SK-N-SH (cell line): ENCODE measurements at regions not wholly inside any gene's neighbourhood (a gene's known extent, or its start where the extent isn't known, plus 50 kb on each side); places are given as distances from the start of the nearest gene placed in this dataset.

Experiments used
- CTCF ChIA-PET: fragments of 300-600, 350-600 bp; formaldehyde crosslinking; extraction: SDS; loops from one replicate; lab custom pipeline; 2021; lab: Yijun Ruan, JAX
- POLR2A ChIA-PET: fragments of 350-600 bp; sonication (Branson Sonifier 250); formaldehyde crosslinking; extraction: SDS; loops from one replicate; lab custom pipeline; 2020; ENCODE audit warnings: antibody characterized with exemption, inconsistent platforms; lab: Yijun Ruan, JAX
- DNase-seq: peaks from one replicate; pipeline ENCODE4 v3.0.0; 2012
- H2AFZ ChIP-seq: fragments of 200-600 bp; sonication (generic); 2 replicates; pipeline ENCODE4 v1.8.1; 2016; ENCODE audit warnings: antibody characterized with exemption, mild to moderate bottlenecking, low read depth
- H3F3A ChIP-seq: fragments of 200-600 bp; sonication (generic); replicated peaks from 2 replicates; pipeline ENCODE3; 2016; ENCODE audit warnings: antibody characterized with exemption, mild to moderate bottlenecking; ENCODE audit not compliant: insufficient read depth
- H3K27ac ChIP-seq, 2 experiments: fragments of 200-500 bp in 1 of 2; fragments of 200-600 bp in 1 of 2; sonication (Bioruptor generic) in 1 of 2; sonication (generic), shearing (Covaris generic) in 1 of 2; 2 replicates each; pipeline versions ENCODE4 v1.5.1 to v1.6.1; 2014 to 2016; ENCODE audit warnings: low read depth in 2 of 2, inconsistent platforms in 1 of 2, low read length in 1 of 2, mild to moderate bottlenecking in 1 of 2, mixed read lengths in 1 of 2
- H3K27me3 ChIP-seq: fragments of 200-600 bp; sonication (generic), shearing (Covaris generic); 2 replicates; pipeline ENCODE4 v1.6.1; 2016; ENCODE audit warnings: mixed run types; ENCODE audit not compliant: insufficient read depth
- H3K36me3 ChIP-seq, 2 experiments: fragments of 200-500 bp in 1 of 2; fragments of 200-600 bp in 1 of 2; sonication (Bioruptor generic) in 1 of 2; sonication (generic) in 1 of 2; replicated peaks in 1 of 2; 2 replicates each; pipeline versions ENCODE3 to v1.5.1; 2014 to 2016; ENCODE audit warnings: low read length in 1 of 2, mild to moderate bottlenecking in 1 of 2; ENCODE audit not compliant: insufficient read depth in 2 of 2, control insufficient read depth in 1 of 2
- H3K4me1 ChIP-seq, 2 experiments: fragments of 200-500 bp in 1 of 2; fragments of 200-600 bp in 1 of 2; sonication (Bioruptor generic) in 1 of 2; sonication (generic), shearing (Covaris generic) in 1 of 2; 2 replicates each; pipeline versions ENCODE4 v1.5.1 to v1.6.1; 2014 to 2016; ENCODE audit warnings: low read depth in 1 of 2, low read length in 1 of 2, mixed run types in 1 of 2; ENCODE audit not compliant: insufficient read depth in 2 of 2, control insufficient read depth in 1 of 2
- H3K4me2 ChIP-seq: fragments of 200-600 bp; sonication (generic), shearing (Covaris generic); 2 replicates; pipeline ENCODE4 v1.6.1; 2017; ENCODE audit warnings: mixed run types
- H3K4me3 ChIP-seq, 2 experiments: fragments of 200-500 bp in 1 of 2; fragments of 200-600 bp in 1 of 2; sonication (Bioruptor generic) in 1 of 2; sonication (generic), shearing (Covaris generic) in 1 of 2; 2 replicates each; pipeline versions ENCODE4 v1.5.1 to v1.8.1; 2014 to 2016; ENCODE audit warnings: low read depth in 2 of 2, inconsistent platforms in 1 of 2, low read length in 1 of 2, mild to moderate bottlenecking in 1 of 2, mixed read lengths in 1 of 2, moderate library complexity in 1 of 2
- H3K79me2 ChIP-seq: fragments of 200-600 bp; sonication (generic); 2 replicates; pipeline ENCODE4 v1.8.1; 2017; ENCODE audit warnings: mild to moderate bottlenecking; ENCODE audit not compliant: insufficient read depth
- H3K9ac ChIP-seq: fragments of 200-600 bp; sonication (generic); 2 replicates; pipeline ENCODE4 v1.6.1; 2017; ENCODE audit warnings: mixed run types
- H3K9me2 ChIP-seq: fragments of 200-600 bp; sonication (generic); 2 replicates; pipeline ENCODE4 v1.6.1; 2017; ENCODE audit warnings: mixed run types
- H3K9me3 ChIP-seq: fragments of 200-600 bp; sonication (generic); 2 replicates; pipeline ENCODE4 v1.6.1; 2017; ENCODE audit warnings: mixed run types, mild to moderate bottlenecking, moderate library complexity
- H4K20me1 ChIP-seq: fragments of 200-600 bp; sonication (generic); 2 replicates; pipeline ENCODE4 v1.6.1; 2017; ENCODE audit warnings: mild to moderate bottlenecking, mixed run types; ENCODE audit not compliant: insufficient read depth
- CHD2 ChIP-seq: fragments of 150-350 bp; IDR thresholded peaks from 2 replicates; pipeline ENCODE4 v1.6.1; 2018; ENCODE audit warnings: low read length; ENCODE audit not compliant: partially characterized antibody
- CTCF ChIP-seq: fragments of 200-600 bp; sonication (generic); IDR thresholded peaks from 2 replicates; pipeline ENCODE4 v1.6.1; 2017; ENCODE audit warnings: antibody characterized with exemption, mild to moderate bottlenecking, moderate library complexity
- FOSL2 ChIP-seq: IDR thresholded peaks from 2 replicates; pipeline ENCODE4 v1.4.0; 2012; ENCODE audit warnings: low read depth, mild to moderate bottlenecking, moderate library complexity, borderline replicate concordance
- FOXJ3 ChIP-seq: sonication (generic); formaldehyde crosslinking; IDR thresholded peaks from 2 replicates; pipeline ENCODE4 v1.5.1; 2020; ENCODE audit warnings: mild to moderate bottlenecking, missing genetic modification reagents
- MAX ChIP-seq: IDR thresholded peaks from 2 replicates; pipeline ENCODE4 v1.4.0; 2012; ENCODE audit warnings: low read depth
- MEF2A ChIP-seq: IDR thresholded peaks from 2 replicates; pipeline ENCODE4 v1.4.0; 2012; ENCODE audit warnings: low read depth, borderline replicate concordance
- MXI1 ChIP-seq: IDR thresholded peaks from 2 replicates; pipeline ENCODE4 v1.6.1; 2012; ENCODE audit warnings: mild to moderate bottlenecking, low read depth, low read length, improper control_type of control experiment
- POLR2AphosphoS5 ChIP-seq: IDR thresholded peaks from 2 replicates; pipeline ENCODE4 v1.6.1; 2012; ENCODE audit warnings: low read depth, low read length
- RFX5 ChIP-seq: IDR thresholded peaks from 2 replicates; pipeline ENCODE4 v1.6.1; 2012; ENCODE audit warnings: mild to moderate bottlenecking, improper control_type of control experiment, low read length
- RXRA ChIP-seq: IDR thresholded peaks from 2 replicates; pipeline ENCODE4 v1.4.0; 2012; ENCODE audit warnings: low read depth, mild to moderate bottlenecking, borderline replicate concordance
- TAF1 ChIP-seq: IDR thresholded peaks from 2 replicates; pipeline ENCODE4 v1.6.1; 2012; ENCODE audit warnings: low read depth, mild to moderate bottlenecking, low read length, moderate library complexity, borderline replicate concordance
- TCF12 ChIP-seq: IDR thresholded peaks from 2 replicates; pipeline ENCODE4 v1.4.0; 2012
- YY1 ChIP-seq: IDR thresholded peaks from 2 replicates; pipeline ENCODE4 v1.4.0; 2012; ENCODE audit warnings: low read depth, mild to moderate bottlenecking
- ZBTB33 ChIP-seq: IDR thresholded peaks from 2 replicates; pipeline ENCODE4 v1.4.0; 2012; ENCODE audit warnings: low read depth, borderline replicate concordance
- WGBS: methylation state at CpG from one replicate; pipeline ENCODE4 v1.1.6; 2017; ENCODE audit warnings: low lambda C conversion rate; 5-methylcytosine and 5-hydroxymethylcytosine counted together
- TF ChIP-seq, protein P1 (sequence below): IDR thresholded peaks from 2 replicates; pipeline ENCODE4; 2012
- TF ChIP-seq, protein P2 (sequence below): IDR thresholded peaks from 2 replicates; pipeline ENCODE4 v1.4.0; 2012; ENCODE audit warnings: low read depth, borderline replicate concordance

DNA sequence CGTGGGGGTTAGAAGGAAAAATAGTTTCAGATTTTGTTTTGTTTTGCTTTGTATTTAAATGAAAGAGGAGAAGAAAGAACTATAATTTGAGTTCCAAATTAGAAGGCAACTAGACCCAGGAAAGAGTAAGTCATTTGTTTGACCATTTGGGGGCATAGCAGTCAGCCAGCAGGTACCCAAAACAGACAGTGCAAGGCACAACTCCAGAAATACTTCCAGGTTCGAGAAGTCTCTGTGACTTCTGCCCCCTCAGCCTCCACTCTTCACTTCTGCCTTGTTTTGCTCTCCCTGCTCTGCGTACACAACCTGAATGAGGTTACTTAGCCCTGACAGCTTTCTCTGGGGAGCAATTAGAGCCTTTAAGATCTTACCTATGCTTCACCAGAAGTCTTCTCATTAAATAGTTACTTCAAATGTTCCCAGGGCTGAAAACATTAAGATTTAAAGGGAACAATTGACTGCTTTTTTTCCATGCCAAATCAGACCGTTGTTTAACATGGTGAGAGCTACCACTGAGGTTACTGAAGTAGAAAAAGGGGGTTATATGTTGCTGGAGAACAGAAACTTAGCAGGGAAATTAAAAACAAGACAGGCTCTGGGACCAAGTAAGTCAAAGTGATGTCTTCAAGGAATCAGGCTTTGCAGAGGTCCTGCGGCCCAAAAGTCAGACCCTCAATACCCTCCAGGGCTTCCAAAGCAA, 216.9 kb downstream of the BCL11A start:
- Histone ChIP-seq H3K27me3 (no peaks in the 10 kb centered on the region), H2AFZ (no peak overlapping the region), H3K27ac (no peak overlapping the region), H3K36me3 (no peaks in the 10 kb centered on the region), H3K4me3 (no peak overlapping the region), H3K79me2 (no peaks in the 10 kb centered on the region), H3K9ac (no peak overlapping the region), H4K20me1 (no peaks in the 10 kb centered on the region), H3K4me2 (no peak overlapping the region), H3K4me1 (no peaks in the 10 kb centered on the region), H3F3A (no peaks in the 10 kb centered on the region), H3K9me3 (no peaks in the 10 kb centered on the region), H3K9me2 (no peaks in the 10 kb centered on the region)
- no peak for DNase-seq
- ChIA-PET POLR2A (no interaction called here), CTCF (no interaction called here)
- WGBS, result 50% methylated on average over 5 of the region's 5 CpGs
- TF ChIP-seq FOXJ3 (CRISPR knock-in tag) (no peak), RFX5 (no peak), YY1 (no peak), ZBTB33 (no peak)
- TF ChIP-seq, protein P1, sequence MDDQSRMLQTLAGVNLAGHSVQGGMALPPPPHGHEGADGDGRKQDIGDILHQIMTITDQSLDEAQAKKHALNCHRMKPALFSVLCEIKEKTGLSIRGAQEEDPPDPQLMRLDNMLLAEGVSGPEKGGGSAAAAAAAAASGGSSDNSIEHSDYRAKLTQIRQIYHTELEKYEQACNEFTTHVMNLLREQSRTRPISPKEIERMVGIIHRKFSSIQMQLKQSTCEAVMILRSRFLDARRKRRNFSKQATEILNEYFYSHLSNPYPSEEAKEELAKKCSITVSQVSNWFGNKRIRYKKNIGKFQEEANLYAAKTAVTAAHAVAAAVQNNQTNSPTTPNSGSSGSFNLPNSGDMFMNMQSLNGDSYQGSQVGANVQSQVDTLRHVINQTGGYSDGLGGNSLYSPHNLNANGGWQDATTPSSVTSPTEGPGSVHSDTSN, result no peak
- TF ChIP-seq, protein P2, sequence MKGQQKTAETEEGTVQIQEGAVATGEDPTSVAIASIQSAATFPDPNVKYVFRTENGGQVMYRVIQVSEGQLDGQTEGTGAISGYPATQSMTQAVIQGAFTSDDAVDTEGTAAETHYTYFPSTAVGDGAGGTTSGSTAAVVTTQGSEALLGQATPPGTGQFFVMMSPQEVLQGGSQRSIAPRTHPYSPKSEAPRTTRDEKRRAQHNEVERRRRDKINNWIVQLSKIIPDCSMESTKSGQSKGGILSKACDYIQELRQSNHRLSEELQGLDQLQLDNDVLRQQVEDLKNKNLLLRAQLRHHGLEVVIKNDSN, result no peak

- no peaks in the 10 kb centered on the region for H3K9me2 ChIP-seq
- POLR2A ChIA-PET, result no interaction called here
- WGBS, result 55% methylated on average over 13 of the region's 13 CpGs
- DNase-seq, result no peak
- no peak overlapping the region for H3K9ac ChIP-seq
- no peak overlapping the region for H2AFZ ChIP-seq
- TF ChIP-seq TAF1, result no peak
- no peak for TF ChIP-seq CTCF
- no peak for TF ChIP-seq MXI1
- no peak for TF ChIP-seq MAX
- no peak for TF ChIP-seq RXRA
- TF ChIP-seq TCF12, result no peak
- TF ChIP-seq CHD2, result no peak
- no peak for TF ChIP-seq FOSL2
- no peak for TF ChIP-seq POLR2AphosphoS5
- TF ChIP-seq YY1, result no peak
- TF ChIP-seq MEF2A, result no peak
- no peak overlapping the region for H3K27ac ChIP-seq
- H4K20me1 ChIP-seq, result no peaks in the 10 kb centered on the region
- no peaks in the 10 kb centered on the region for H3K79me2 ChIP-seq
- H3K9me3 ChIP-seq, result no peaks in the 10 kb centered on the region
- H3K4me3 ChIP-seq, result no peak overlapping the region
- no peaks in the 10 kb centered on the region for H3K27me3 ChIP-seq
- H3K4me2 ChIP-seq, result no peak overlapping the region
- H3K36me3 ChIP-seq, result no peaks in the 10 kb centered on the region
- H3K4me1 ChIP-seq, result no peaks in the 10 kb centered on the region
- CTCF ChIA-PET, result no interaction called here
- H3F3A ChIP-seq, result no peaks in the 10 kb centered on the region
Measured at GRCh38 chr2:60335533-60336237, 217.8 kb downstream of the BCL11A start.
